Right lobe of liver (tissue), 6 donors: ENCODE measurements at regions not wholly inside any gene's neighbourhood (a gene's known extent, or its start where the extent isn't known, plus 50 kb on each side); places are given as distances from the start of the nearest gene placed in this dataset.

ENCODE experiments used
- ATAC-seq, 4 donors: fragments of 200-7000 bp; cut with Tn5 transposase; one replicate each; pipeline ENCODE4 v1.9.1; 2020; ENCODE audit warnings: mild to moderate bottlenecking in 4 of 4, moderate library complexity in 4 of 4
- DNase-seq, 3 donors: peaks; one replicate each; pipeline ENCODE4 v3.0.0-alpha.2; 2020
- H3K27ac ChIP-seq, 3 donors: fragments of 200-600 bp; one replicate each; pipeline ENCODE4 v1.8.0; 2022
- H3K27me3 ChIP-seq, 2 donors: fragments of 200-600 bp; one replicate each; pipeline ENCODE4 v1.8.0; 2022
- H3K36me3 ChIP-seq, 4 donors: fragments of 200-600 bp; sonication (generic) in 1 of 4; one replicate each; pipeline versions ENCODE4 v1.5.1 to v1.8.0; 2017 to 2022; ENCODE audit warnings: control low read depth in 1 of 4
- H3K4me1 ChIP-seq, 4 donors: fragments of 200-600 bp; sonication (generic) in 1 of 4; one replicate each; pipeline versions ENCODE4 v1.5.1 to v1.8.0; 2017 to 2022; ENCODE audit warnings: control low read depth in 1 of 4
- H3K4me3 ChIP-seq, 3 donors: fragments of 200-600 bp; one replicate each; pipeline ENCODE4 v1.8.0; 2022
- H3K9me3 ChIP-seq, 4 donors: fragments of 200-600 bp; sonication (generic) in 1 of 4; one replicate each; pipeline versions ENCODE4 v1.5.1 to v1.8.0; 2017 to 2022; ENCODE audit warnings: control low read depth in 1 of 4
- POLR2A ChIP-seq: fragments of 450-650 bp; IDR thresholded peaks from one replicate; pipeline ENCODE4 v1.6.1; 2017; ENCODE audit warnings: antibody characterized with exemption, mild to moderate bottlenecking
- WGBS: methylation state at CpG from one replicate; pipeline ENCODE4 v1.1.6; 2018; ENCODE audit warnings: low coverage, low lambda C conversion rate; ENCODE audit not compliant: insufficient coverage; ENCODE audit errors: missing lambda C conversion rate; 5-methylcytosine and 5-hydroxymethylcytosine counted together
- intact Hi-C, 2 donors: fragments of 100-400 bp; cut with DNase I; formaldehyde crosslinking; loops; one replicate each; pipeline versions ENCODE4 v1.11.2 to v1.14.1; 2022
- TF ChIP-seq, protein P1 (sequence below), 4 donors: fragments of 200-600 bp in 3 of 4; fragments of 450-650 bp in 1 of 4; IDR thresholded peaks; one replicate each; pipeline versions ENCODE4 v1.5.1 to v1.8.0; 2016 to 2022; ENCODE audit warnings: antibody characterized with exemption in 4 of 4, mild to moderate bottlenecking in 2 of 4
- donor health status: DM: no; HTN: yes; CAD: no.
- donor health status: DM: no; HTN: no; CAD: no.
- donor health status: DM: no; HTN: no; CAD: no.
- donor health status: DM: no; HTN: yes; CAD: no.
- donor health status: DM: no; HTN: yes; CAD: no.

DNA sequence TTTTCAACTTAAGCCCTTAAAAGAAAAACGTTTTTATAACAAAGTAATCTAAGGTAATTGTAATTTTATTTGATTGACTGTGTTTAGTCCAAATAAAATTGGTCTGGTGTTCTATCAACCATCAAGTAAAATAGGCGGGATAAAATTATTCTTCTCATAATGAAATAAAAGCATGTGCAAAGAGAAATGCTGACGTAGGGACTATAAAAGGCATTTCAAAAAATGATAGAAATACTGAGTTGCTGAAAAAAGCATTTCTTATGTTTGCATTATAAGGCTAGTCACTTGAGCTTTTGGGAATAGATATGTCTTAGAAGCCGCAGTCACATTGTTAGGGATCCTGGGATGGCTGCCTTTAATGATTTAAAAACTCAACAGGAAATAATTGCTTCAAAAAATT is 608.0 kb upstream of the JAG1 start:
- ATAC-seq, result no peak
- Histone ChIP-seq H3K4me3 (no peak overlapping the region), H3K9me3 (no peaks in the 10 kb centered on the region), H3K27me3 (no peaks in the 10 kb centered on the region), H3K36me3 (no peaks in the 10 kb centered on the region), H3K4me1 (no peaks in the 10 kb centered on the region), H3K27ac (no peak overlapping the region)
- intact Hi-C loops, result no loop called here
- no peak for DNase-seq
- 58% methylated on average over 4 of the region's 4 CpGs for WGBS
- no peak for TF ChIP-seq POLR2A
- TF ChIP-seq, protein P1, sequence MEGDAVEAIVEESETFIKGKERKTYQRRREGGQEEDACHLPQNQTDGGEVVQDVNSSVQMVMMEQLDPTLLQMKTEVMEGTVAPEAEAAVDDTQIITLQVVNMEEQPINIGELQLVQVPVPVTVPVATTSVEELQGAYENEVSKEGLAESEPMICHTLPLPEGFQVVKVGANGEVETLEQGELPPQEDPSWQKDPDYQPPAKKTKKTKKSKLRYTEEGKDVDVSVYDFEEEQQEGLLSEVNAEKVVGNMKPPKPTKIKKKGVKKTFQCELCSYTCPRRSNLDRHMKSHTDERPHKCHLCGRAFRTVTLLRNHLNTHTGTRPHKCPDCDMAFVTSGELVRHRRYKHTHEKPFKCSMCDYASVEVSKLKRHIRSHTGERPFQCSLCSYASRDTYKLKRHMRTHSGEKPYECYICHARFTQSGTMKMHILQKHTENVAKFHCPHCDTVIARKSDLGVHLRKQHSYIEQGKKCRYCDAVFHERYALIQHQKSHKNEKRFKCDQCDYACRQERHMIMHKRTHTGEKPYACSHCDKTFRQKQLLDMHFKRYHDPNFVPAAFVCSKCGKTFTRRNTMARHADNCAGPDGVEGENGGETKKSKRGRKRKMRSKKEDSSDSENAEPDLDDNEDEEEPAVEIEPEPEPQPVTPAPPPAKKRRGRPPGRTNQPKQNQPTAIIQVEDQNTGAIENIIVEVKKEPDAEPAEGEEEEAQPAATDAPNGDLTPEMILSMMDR (IDR thresholded peaks at IDR 0.05), result no peak

DNA sequence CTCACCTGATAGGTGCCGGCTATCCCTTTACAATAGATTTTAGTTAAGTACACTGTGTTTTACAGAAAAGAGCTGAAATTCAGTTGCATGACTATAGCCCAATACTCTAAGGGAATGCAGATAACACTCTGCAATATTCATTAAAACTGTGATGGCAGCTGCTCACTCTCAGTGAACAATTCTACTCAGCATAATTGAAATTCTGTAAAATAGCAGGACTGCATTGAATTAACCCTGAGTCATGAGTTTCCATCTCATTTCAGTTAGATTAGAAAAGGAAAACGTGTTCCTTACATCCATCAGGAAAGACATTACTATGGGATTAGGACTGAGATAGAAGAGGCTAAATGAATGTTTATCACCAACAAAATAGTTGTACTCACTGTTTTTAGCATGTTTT is 613.3 kb upstream of the JAG1 start:
- no peak for TF ChIP-seq POLR2A
- TF ChIP-seq, protein P1 (IDR thresholded peaks at IDR 0.05), result no peak
- ATAC-seq, result no peak
- no peak overlapping the region for H3K4me3 ChIP-seq
- no peaks in the 10 kb centered on the region for H3K36me3 ChIP-seq
- 49% methylated on average over 2 of the region's 2 CpGs for WGBS
- H3K27ac ChIP-seq, result no peak overlapping the region
- no peaks in the 10 kb centered on the region for H3K9me3 ChIP-seq
- intact Hi-C loops, result no loop called here
- no peak for DNase-seq
- H3K4me1 ChIP-seq, result no peaks in the 10 kb centered on the region
- no peaks in the 10 kb centered on the region for H3K27me3 ChIP-seq

DNA sequence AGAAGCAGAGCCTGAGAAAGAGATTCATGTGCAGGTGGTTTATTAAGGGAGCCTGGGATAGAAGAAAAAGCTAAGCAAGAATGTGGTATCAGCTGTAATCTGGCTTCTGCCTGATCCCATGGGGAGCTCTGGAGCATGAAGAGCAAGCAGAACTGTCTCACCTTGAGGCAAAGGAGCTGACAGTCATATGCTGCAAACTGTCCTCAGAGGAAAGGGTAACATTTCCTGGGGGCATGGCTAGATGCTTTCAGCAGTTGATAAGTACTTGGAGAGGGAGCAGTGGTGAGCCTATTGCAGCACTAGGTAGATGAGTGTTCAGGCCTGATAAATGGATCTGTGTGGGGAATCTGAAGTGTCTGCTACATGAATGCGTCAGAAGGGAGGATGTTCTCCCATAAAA is 621.5 kb upstream of the BTBD3 start:
- Histone ChIP-seq H3K27ac (no peak overlapping the region), H3K4me1 (no peaks in the 10 kb centered on the region), H3K9me3 (no peaks in the 10 kb centered on the region), H3K4me3 (no peak overlapping the region), H3K27me3 (no peaks in the 10 kb centered on the region), H3K36me3 (no peaks in the 10 kb centered on the region)
- DNase-seq, result no peak
- 75% methylated on average over 1 of the region's 1 CpG for WGBS
- TF ChIP-seq, protein P1 (IDR thresholded peaks at IDR 0.05), result no peak
- TF ChIP-seq POLR2A, result no peak
- intact Hi-C loops, result no loop called here
- ATAC-seq, result no peak

DNA sequence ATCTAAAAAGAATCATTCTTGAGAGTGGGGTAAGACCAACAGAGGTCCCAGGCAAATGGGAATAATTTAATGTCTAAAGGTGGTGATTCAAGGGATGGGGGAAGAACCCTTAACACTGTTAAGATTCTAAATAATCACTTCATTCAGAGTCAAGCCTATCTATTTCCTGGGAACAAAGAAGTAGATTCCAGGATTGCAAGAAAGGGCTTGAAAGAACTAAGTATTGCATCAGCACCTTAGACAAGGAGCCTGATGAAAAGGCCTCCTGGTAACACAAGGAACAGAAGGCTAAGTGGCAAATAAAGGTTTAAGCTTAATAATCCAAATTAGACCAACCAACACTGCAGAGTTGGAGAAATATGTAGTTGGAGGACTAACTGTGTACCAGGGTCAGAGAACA is 620.7 kb upstream of the BTBD3 start:
- ATAC-seq (no peak), DNase-seq (no peak)
- no peak for TF ChIP-seq POLR2A
- TF ChIP-seq, protein P1 (IDR thresholded peaks at IDR 0.05), result no peak
- H3K4me1 ChIP-seq, result no peaks in the 10 kb centered on the region
- H3K36me3 ChIP-seq, result no peaks in the 10 kb centered on the region
- H3K27me3 ChIP-seq, result no peaks in the 10 kb centered on the region
- H3K27ac ChIP-seq, result no peak overlapping the region
- intact Hi-C loops, result no loop called here
- no peaks in the 10 kb centered on the region for H3K9me3 ChIP-seq
- H3K4me3 ChIP-seq, result no peak overlapping the region

DNA sequence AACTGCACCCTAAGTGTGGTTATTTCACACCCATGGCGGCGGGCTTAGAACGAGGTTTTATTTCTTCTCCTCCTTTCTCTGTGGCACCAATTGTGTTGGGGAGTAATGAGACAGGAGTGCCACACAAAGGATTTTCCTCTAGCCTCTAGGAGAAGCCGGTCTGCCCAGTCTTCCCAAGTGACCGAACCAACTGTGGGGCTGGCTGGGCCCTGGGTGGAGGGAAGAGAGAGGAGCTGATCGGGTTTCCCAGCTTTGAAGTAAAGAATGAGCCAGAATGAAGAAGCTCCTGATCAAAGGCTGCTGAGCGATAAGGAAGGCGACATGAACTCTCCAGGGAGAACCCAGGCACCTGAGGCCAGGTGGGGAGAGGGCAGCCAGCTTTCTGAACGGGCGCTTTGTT is 616.0 kb upstream of the BTBD3 start:
- Histone ChIP-seq H3K9me3 (no peaks in the 10 kb centered on the region), H3K36me3 (no peaks in the 10 kb centered on the region), H3K27ac (no peak overlapping the region), H3K4me3 (no peak overlapping the region), H3K27me3 (no peaks in the 10 kb centered on the region), H3K4me1 (no peaks in the 10 kb centered on the region)
- DNase-seq (no peak), ATAC-seq (no peak)
- intact Hi-C loops, result no loop called here
- TF ChIP-seq POLR2A, result no peak
- TF ChIP-seq, protein P1 (IDR thresholded peaks at IDR 0.05), result no peak
- WGBS, result 54% methylated on average over 10 of the region's 10 CpGs
